PFSK-1 (cell line): ENCODE measurements at regions not wholly inside any gene's neighbourhood (a gene's known extent, or its start where the extent isn't known, plus 50 kb on each side); places are given as distances from the start of the nearest gene placed in this dataset.

Experiments used
- FOXP2 ChIP-seq: optimal IDR thresholded peaks from 2 replicates; pipeline ENCODE3; 2011; ENCODE audit warnings: borderline replicate concordance, control low read depth, inconsistent platforms; ENCODE audit not compliant: insufficient read depth; ENCODE audit errors: extremely low read length, extremely low read depth
- POLR2AphosphoS5 ChIP-seq: IDR thresholded peaks from 2 replicates; pipeline ENCODE4 v1.6.1; 2012; ENCODE audit warnings: low read depth, mild to moderate bottlenecking, control low read depth, low read length, moderate library complexity
- TF ChIP-seq, protein P1 (sequence below), 2 experiments: IDR thresholded peaks; 2 replicates each; pipeline versions ENCODE4 v1.6.1 to v1.8.0; 2011 to 2012; ENCODE audit warnings: low read depth in 2 of 2, low read length in 2 of 2, control low read depth in 1 of 2, inconsistent platforms in 1 of 2, mild to moderate bottlenecking in 1 of 2, moderate library complexity in 1 of 2; ENCODE audit not compliant: insufficient read depth in 1 of 2

DNA sequence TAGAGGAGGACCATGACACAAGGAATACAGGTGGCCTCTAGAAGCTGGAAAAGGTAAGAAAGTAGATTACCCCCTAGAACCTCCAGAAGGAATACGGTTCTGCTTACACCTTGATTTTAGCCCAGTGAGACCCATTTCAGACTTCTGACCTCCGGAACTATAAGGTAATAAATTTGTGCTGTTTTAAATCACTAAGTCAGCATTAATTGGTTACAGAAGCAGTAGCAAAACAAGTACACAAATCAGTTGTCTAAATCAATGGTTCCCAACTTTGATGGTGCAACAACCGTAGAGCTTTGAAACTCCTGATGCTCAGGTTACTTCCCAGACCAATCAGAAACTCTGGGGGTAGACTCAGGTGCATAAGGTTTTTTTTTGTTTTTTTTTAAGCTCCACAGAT is 113.6 kb downstream of the RTL9 start:
- TF ChIP-seq, protein P1, sequence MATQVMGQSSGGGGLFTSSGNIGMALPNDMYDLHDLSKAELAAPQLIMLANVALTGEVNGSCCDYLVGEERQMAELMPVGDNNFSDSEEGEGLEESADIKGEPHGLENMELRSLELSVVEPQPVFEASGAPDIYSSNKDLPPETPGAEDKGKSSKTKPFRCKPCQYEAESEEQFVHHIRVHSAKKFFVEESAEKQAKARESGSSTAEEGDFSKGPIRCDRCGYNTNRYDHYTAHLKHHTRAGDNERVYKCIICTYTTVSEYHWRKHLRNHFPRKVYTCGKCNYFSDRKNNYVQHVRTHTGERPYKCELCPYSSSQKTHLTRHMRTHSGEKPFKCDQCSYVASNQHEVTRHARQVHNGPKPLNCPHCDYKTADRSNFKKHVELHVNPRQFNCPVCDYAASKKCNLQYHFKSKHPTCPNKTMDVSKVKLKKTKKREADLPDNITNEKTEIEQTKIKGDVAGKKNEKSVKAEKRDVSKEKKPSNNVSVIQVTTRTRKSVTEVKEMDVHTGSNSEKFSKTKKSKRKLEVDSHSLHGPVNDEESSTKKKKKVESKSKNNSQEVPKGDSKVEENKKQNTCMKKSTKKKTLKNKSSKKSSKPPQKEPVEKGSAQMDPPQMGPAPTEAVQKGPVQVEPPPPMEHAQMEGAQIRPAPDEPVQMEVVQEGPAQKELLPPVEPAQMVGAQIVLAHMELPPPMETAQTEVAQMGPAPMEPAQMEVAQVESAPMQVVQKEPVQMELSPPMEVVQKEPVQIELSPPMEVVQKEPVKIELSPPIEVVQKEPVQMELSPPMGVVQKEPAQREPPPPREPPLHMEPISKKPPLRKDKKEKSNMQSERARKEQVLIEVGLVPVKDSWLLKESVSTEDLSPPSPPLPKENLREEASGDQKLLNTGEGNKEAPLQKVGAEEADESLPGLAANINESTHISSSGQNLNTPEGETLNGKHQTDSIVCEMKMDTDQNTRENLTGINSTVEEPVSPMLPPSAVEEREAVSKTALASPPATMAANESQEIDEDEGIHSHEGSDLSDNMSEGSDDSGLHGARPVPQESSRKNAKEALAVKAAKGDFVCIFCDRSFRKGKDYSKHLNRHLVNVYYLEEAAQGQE (IDR thresholded peaks at IDR 0.05; ENCODE audit: insufficient read depth in 1 of 2, low read depth in 2 of 2, low read length in 2 of 2): no peak
- TF ChIP-seq POLR2AphosphoS5: no peak
- no peak for TF ChIP-seq FOXP2
